IPS-18c (cell line): ENCODE measurements at regions not wholly inside any gene's neighbourhood (a gene's known extent, or its start where the extent isn't known, plus 50 kb on each side); places are given as distances from the start of the nearest gene placed in this dataset.
"Not testable (repeated sequence)": the region's sequence is repeated elsewhere in the genome, so short reads cannot be mapped to it uniquely, and the experiment has no call there.

Experiments
- H3K4me3 ChIP-seq: 2 replicates; pipeline ENCODE4 v1.7.0; 2013; ENCODE audit warnings: low read depth, mild to moderate bottlenecking, low read length, moderate library complexity; ENCODE audit not compliant: insufficient read depth
- H3K9me3 ChIP-seq: one replicate; pipeline ENCODE4 v1.6.1; 2013; ENCODE audit warnings: mild to moderate bottlenecking, low read length, moderate library complexity; ENCODE audit not compliant: control insufficient read depth, insufficient read depth

GRCh38 chr2:150675807-150676206, 188.3 kb upstream of the RND3 start:
- Histone ChIP-seq H3K9me3 (no peaks in the 10 kb centered on the region), H3K4me3 (no peak overlapping the region)

GRCh38 chr2:150674283-150674682, 186.8 kb upstream of the RND3 start:
- Histone ChIP-seq H3K4me3 (no peak overlapping the region), H3K9me3 (no peaks in the 10 kb centered on the region)

- Histone ChIP-seq H3K9me3 (no peaks in the 10 kb centered on the region), H3K4me3 (no peak overlapping the region)
Observed at GRCh38 chr2:150672311-150672710, 184.8 kb upstream of the RND3 start.

- Histone ChIP-seq H3K9me3 (no peaks in the 10 kb centered on the region), H3K4me3 (no peak overlapping the region)
Observed at GRCh38 chr2:150669492-150669891, 182.0 kb upstream of the RND3 start.

GRCh38 chr2:150667039-150667438, 179.6 kb upstream of the RND3 start:
- not testable (repeated sequence) for H3K4me3 ChIP-seq, H3K9me3 ChIP-seq

- Histone ChIP-seq H3K4me3 (no peak overlapping the region), H3K9me3 (no peaks in the 10 kb centered on the region)
Observed at GRCh38 chr2:150663143-150663542, 175.7 kb upstream of the RND3 start.

- H3K9me3 ChIP-seq, result no peaks in the 10 kb centered on the region
- no peak overlapping the region for H3K4me3 ChIP-seq
Observed at GRCh38 chr2:150656002-150656401, 168.5 kb upstream of the RND3 start.

GRCh38 chr2:150653351-150653750, 165.9 kb upstream of the RND3 start:
- H3K4me3 ChIP-seq, result no peak overlapping the region
- H3K9me3 ChIP-seq, result no peaks in the 10 kb centered on the region

GRCh38 chr2:150647943-150648342, 160.5 kb upstream of the RND3 start:
- H3K9me3 ChIP-seq, result no peaks in the 10 kb centered on the region

GRCh38 chr2:150646746-150647145, 159.3 kb upstream of the RND3 start:
- Histone ChIP-seq H3K4me3 (no peak overlapping the region), H3K9me3 (no peaks in the 10 kb centered on the region)

More at GRCh38 chr2:150647943-150648342, 160.5 kb upstream of the RND3 start:
- no peak overlapping the region for H3K4me3 ChIP-seq

GRCh38 chr2:150644298-150645067, 157.0 kb upstream of the RND3 start:
- Histone ChIP-seq H3K9me3 (no peaks in the 10 kb centered on the region), H3K4me3 (no peak overlapping the region)

- Histone ChIP-seq H3K4me3 (no peak overlapping the region), H3K9me3 (no peaks in the 10 kb centered on the region)
Observed at GRCh38 chr2:150643114-150643725, 155.8 kb upstream of the RND3 start.

GRCh38 chr2:150640039-150640438, 152.6 kb upstream of the RND3 start:
- Histone ChIP-seq H3K4me3 (no peak overlapping the region), H3K9me3 (no peaks in the 10 kb centered on the region)

- Histone ChIP-seq H3K4me3 (no peak overlapping the region), H3K9me3 (no peaks in the 10 kb centered on the region)
Observed at GRCh38 chr2:150639383-150639782, 151.9 kb upstream of the RND3 start.

GRCh38 chr2:150631236-150631821, 143.9 kb upstream of the RND3 start:
- H3K4me3 ChIP-seq, result no peak overlapping the region
- H3K9me3 ChIP-seq, result no peaks in the 10 kb centered on the region

- no peak overlapping the region for H3K4me3 ChIP-seq
- H3K9me3 ChIP-seq, result no peaks in the 10 kb centered on the region
Observed at GRCh38 chr2:150630587-150631235, 143.2 kb upstream of the RND3 start.

- H3K4me3 ChIP-seq, result no peak overlapping the region
- no peaks in the 10 kb centered on the region for H3K9me3 ChIP-seq
Observed at GRCh38 chr2:150627526-150627925, 140.1 kb upstream of the RND3 start.

GRCh38 chr2:150626934-150627411, 139.5 kb upstream of the RND3 start:
- no peak overlapping the region for H3K4me3 ChIP-seq

More at GRCh38 chr2:150626934-150627411, 139.5 kb upstream of the RND3 start:
- H3K9me3 ChIP-seq, result no peaks in the 10 kb centered on the region
